DLD1 (cell line): ENCODE measurements at regions not wholly inside any gene's neighbourhood (a gene's known extent, or its start where the extent isn't known, plus 50 kb on each side); places are given as distances from the start of the nearest gene placed in this dataset.

Experiments
- in situ Hi-C: cut with HindIII; loops from 2 replicates; pipeline ENCODE4 v1.10.0; 2017; ENCODE audit warnings: low sequenced_read_pairs

GRCh38 chr17:51537996-51538550, 277.7 kb downstream of the UTP18 start:
- in situ Hi-C loops: loop anchor here (5.0 kb wide), 1 partner anchor 61 kb away; no protein-coding TSS in a partner anchor

- in situ Hi-C loops: no loop called here
These were observed 279.8 kb downstream of the UTP18 start for GRCh38 chr17:51540151-51540550.

GRCh38 chr17:51541215-51541614, 280.9 kb downstream of the UTP18 start:
- in situ Hi-C loops: no loop called here

DNA sequence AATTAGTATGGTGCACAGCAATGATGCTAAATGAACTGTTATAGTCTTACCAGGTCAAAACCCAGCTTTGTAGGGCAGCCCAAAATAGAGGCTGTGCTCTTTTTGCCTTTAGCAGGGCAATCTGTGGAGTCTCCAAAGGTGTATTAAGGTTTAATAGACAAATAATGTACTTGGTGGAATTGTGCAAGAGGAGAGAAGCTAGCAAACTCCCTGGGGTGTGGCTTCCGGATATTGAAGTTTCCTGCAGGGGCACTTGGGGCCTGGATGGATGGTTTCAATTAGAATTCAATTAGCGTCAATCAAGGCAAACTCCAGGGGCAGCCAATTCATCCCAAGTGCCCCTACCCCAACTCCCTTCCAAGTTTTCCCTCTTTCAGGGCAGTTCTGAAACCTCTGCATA, 285.8 kb downstream of the UTP18 start:
- in situ Hi-C loops: no loop called here

DNA sequence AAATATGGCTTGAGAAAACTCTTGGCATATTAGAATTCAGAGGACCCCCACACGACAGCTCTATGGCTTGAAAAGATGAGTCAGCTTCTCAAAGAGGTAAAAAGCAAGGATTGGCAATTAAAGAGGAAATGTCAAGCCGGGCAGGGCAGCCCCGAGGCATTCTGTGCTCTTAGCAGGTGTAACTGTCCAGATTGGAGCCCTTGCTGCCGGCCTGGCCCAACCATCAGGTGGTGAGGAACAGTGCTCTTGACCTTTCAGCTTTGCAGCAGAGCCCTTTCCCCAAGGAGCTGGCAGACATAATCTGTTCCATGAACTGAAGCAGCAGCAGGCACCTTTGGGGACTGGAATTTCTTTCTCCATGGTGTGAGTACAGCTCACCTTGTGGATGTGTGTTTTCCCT, 287.8 kb downstream of the UTP18 start:
- in situ Hi-C loops: no loop called here

DNA sequence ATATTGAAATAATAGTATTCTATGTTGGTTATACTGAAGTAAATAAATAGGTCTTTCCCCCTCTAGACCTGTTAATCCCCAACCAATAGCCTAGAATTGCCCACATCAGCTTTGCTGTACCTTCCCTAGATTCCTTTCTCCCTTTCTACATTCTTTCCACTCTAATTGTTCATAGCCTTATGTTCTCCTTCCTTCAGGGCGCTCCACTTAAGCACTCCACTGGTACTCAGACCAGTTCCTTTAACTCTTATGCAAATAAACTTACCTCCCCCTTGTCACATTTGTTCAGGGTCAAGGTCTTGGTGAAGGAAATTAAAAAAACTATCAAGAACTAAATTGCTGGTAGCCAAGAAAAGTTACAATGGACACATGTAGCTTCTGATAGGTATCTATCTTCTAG, 294.8 kb downstream of the UTP18 start:
- in situ Hi-C loops: no loop called here

DNA sequence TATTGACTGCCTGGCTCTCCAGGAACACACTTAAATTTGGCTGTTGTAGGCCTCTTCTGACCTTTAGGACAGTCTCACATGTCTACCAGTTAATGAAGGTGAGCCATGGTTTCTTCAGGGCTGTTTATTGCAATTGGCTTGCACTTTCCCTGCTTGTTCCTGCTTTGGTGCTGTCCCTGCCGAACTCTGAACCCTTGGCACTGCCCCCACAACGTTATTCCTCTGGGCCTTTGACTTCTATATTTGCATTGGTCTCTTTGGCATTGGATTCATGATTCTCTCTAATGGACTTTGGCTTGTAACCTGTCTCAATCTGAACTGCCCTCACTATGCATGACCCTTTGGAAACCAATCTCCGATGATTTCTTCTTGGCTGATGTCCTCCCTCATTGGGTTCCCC, 299.4 kb downstream of the UTP18 start:
- in situ Hi-C loops: no loop called here

- in situ Hi-C loops: no loop called here
These were observed 300.1 kb downstream of the UTP18 start for GRCh38 chr17:51560398-51560797.

DNA sequence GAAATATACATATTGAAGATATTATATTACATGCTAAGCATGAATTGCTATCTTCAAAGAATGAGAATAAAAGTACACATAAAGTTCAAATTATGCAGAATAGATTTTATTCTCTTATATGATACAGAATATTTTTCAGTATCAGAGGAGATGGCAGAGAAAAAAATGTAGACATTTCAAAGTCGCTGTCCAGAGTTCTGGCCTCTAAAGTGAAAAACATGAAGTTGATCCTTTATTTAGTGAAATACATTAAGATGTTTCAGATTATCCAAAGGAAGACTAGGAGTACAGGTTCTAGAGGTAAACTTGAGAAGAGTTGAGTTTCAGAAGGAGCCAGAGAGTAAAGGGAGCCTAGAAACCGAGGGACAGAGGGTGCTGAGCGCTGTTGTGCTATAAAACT, 303.6 kb downstream of the UTP18 start:
- in situ Hi-C loops: no loop called here

DNA sequence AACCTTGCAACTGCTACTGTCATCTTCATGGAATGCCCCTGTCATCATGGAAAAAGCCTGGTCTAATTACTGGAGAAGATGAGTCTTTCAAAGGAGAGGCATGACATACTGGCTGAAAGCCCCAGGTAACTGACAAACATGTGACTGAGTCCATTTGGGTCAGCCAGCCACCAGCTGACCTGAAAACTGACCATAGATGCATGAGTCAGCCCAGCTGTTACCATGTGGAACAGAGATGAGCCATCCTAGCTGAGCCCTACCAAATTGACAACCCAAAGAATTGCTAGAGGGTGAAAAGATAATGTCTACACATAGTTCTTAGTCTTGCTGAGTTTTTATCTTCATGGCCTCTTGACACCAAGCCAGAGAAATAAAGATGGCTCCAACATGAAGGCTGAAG, 311.8 kb downstream of the UTP18 start:
- in situ Hi-C loops: no loop called here
